ENCODE measurements at regions not wholly inside any gene's neighbourhood (a gene's known extent, or its start where the extent isn't known, plus 50 kb on each side); places are given as distances from the start of the nearest gene placed in this dataset.

GRCh38 chrX:145464650-145465049, 217.3 kb downstream of the SPANXN1 start:
- Histone ChIP-seq H3K9me3 (ENCODE audit: control insufficient read depth, insufficient read depth, low read length) (no peaks in the 10 kb centered on the region), H4K20me1 (ENCODE audit: insufficient read depth, low read length) (no peaks in the 10 kb centered on the region), H3K27me3 (ENCODE audit: control insufficient read depth, insufficient read depth, low read length) (no peaks in the 10 kb centered on the region), H3K9ac (ENCODE audit: low read depth, low read length) (no peak overlapping the region), H4K8ac (ENCODE audit: low read depth in 2 of 2, low read length in 2 of 2) (no peak overlapping the region), H3K18ac (ENCODE audit: low read depth, low read length) (no peak overlapping the region), H2AK5ac (ENCODE audit: low read depth, low read length) (no peak overlapping the region), H3K79me1 (ENCODE audit: low read depth in 1 of 2, low read length in 2 of 2) (no peaks in the 10 kb centered on the region), H3K4me1 (ENCODE audit: control insufficient read depth, insufficient read depth, low read length) (no peaks in the 10 kb centered on the region), H3K36me3 (ENCODE audit: control insufficient read depth, insufficient read depth, low read length) (no peaks in the 10 kb centered on the region), H3K27ac (ENCODE audit: insufficient read depth, low read length) (no peak overlapping the region), H2BK20ac (ENCODE audit: low read depth, low read length) (no peak overlapping the region), H3K4ac (ENCODE audit: low read depth, low read length) (no peak overlapping the region), H4K5ac (ENCODE audit: low read depth, low read length) (no peak overlapping the region), H4K91ac (ENCODE audit: insufficient read depth, low read depth, low read length) (no peak overlapping the region), H2BK120ac (ENCODE audit: low read depth, low read length) (no peak overlapping the region), H2AFZ (replicated peaks; ENCODE audit: low read length, poor library complexity) (no peak overlapping the region), H3K14ac (replicated peaks; ENCODE audit: low read depth, low read length) (no peak overlapping the region), H2BK5ac (ENCODE audit: low read depth, low read length, poor library complexity, severe bottlenecking) (no peak overlapping the region), H3K9me1 (ENCODE audit: insufficient read depth, low read length) (no peaks in the 10 kb centered on the region), H2AK9ac (replicated peaks; ENCODE audit: low read depth, low read length, poor library complexity) (no peak overlapping the region), H2BK15ac (ENCODE audit: low read depth, low read length) (no peak overlapping the region), H3K56ac (ENCODE audit: extremely low read depth, insufficient read depth, low read length) (no peak overlapping the region), H3K4me2 (ENCODE audit: low read depth, low read length) (no peak overlapping the region), H3K4me3 (ENCODE audit: insufficient read depth, low read depth, low read length) (no peak overlapping the region), H3K23ac (ENCODE audit: low read depth, low read length) (no peak overlapping the region)
- in situ Hi-C loops (cut with MboI; ENCODE audit: low sequenced_read_pairs) = no loop called here
- DNase-seq (no peak), ATAC-seq (ENCODE audit: low read depth) (no peak)
- TF ChIP-seq RFX5 (IDR thresholded peaks at IDR 0.05; ENCODE audit: low read depth, low read length) (no peak), RCOR1 (IDR thresholded peaks at IDR 0.05; ENCODE audit: insufficient replicate concordance, low read length) (no peak), BHLHE40 (IDR thresholded peaks at IDR 0.05; ENCODE audit: low read depth, low read length) (no peak), MAZ (IDR thresholded peaks at IDR 0.05; ENCODE audit: borderline replicate concordance, low read depth, low read length) (no peak), CHD1 (IDR thresholded peaks at IDR 0.05; ENCODE audit: low read depth, low read length) (no peak), SMC3 (IDR thresholded peaks at IDR 0.05; ENCODE audit: low read depth, low read length) (no peak), NFE2L2 (IDR thresholded peaks at IDR 0.05; ENCODE audit: low read depth, low read length) (no peak), FOS (IDR thresholded peaks at IDR 0.05; ENCODE audit: low read depth, low read length) (no peak)
- TF ChIP-seq, protein P1, sequence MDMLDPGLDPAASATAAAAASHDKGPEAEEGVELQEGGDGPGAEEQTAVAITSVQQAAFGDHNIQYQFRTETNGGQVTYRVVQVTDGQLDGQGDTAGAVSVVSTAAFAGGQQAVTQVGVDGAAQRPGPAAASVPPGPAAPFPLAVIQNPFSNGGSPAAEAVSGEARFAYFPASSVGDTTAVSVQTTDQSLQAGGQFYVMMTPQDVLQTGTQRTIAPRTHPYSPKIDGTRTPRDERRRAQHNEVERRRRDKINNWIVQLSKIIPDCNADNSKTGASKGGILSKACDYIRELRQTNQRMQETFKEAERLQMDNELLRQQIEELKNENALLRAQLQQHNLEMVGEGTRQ (IDR thresholded peaks at IDR 0.05; ENCODE audit: low read depth, low read length) = no peak
- TF ChIP-seq, protein P2, sequence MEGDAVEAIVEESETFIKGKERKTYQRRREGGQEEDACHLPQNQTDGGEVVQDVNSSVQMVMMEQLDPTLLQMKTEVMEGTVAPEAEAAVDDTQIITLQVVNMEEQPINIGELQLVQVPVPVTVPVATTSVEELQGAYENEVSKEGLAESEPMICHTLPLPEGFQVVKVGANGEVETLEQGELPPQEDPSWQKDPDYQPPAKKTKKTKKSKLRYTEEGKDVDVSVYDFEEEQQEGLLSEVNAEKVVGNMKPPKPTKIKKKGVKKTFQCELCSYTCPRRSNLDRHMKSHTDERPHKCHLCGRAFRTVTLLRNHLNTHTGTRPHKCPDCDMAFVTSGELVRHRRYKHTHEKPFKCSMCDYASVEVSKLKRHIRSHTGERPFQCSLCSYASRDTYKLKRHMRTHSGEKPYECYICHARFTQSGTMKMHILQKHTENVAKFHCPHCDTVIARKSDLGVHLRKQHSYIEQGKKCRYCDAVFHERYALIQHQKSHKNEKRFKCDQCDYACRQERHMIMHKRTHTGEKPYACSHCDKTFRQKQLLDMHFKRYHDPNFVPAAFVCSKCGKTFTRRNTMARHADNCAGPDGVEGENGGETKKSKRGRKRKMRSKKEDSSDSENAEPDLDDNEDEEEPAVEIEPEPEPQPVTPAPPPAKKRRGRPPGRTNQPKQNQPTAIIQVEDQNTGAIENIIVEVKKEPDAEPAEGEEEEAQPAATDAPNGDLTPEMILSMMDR (conservative IDR thresholded peaks at IDR 0.05; ENCODE audit: low read depth, low read length) = no peak
- CTCF ChIA-PET = no interaction called here
- no TSS peak for BruUV-seq (replicated peaks)
- WGBS, 2 experiments (ENCODE audit: extremely low coverage in 2 of 2, insufficient read length in 1 of 2) = 73% methylated on average over 2 of the region's 3 CpGs; no CpG with 5 or more reads in 1 of the 2 experiments
- POLR2A ChIA-PET (ENCODE audit: unreplicated experiment) = no interaction called here
- dilution Hi-C loops (cut with HindIII; ENCODE audit: low sequenced_read_pairs, unreplicated experiment) = no loop called here
- intact Hi-C loops (cut with micrococcal nuclease) = no loop called here

Measured in IMR-90 (cell line).